ENCODE measurements at regions not wholly inside any gene's neighbourhood (a gene's known extent, or its start where the extent isn't known, plus 50 kb on each side); places are given as distances from the start of the nearest gene placed in this dataset.
"Not testable (repeated sequence)": the region's sequence is repeated elsewhere in the genome, so short reads cannot be mapped to it uniquely, and the experiment has no call there.

DNA sequence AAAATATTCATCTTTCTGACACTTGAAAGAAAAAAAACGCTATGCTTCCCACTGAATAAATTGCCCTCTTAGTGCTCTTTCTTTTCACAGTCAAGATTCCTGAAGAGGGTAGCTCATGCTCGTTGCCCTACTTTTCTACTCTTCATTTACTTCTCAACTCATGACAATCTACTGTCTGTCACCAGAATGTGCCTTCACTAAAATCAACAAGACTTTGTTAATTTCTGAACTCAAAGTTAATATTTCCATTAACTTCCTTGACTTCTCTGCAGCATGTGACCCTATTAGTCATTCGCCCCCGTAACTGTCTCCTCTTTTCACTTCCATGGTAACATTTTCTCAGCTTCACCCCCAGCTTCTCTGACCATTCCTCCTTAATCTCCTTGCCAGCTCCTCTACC lies 98.9 kb upstream of the MAPRE2 start:
- DNase-seq = no peak

DNA sequence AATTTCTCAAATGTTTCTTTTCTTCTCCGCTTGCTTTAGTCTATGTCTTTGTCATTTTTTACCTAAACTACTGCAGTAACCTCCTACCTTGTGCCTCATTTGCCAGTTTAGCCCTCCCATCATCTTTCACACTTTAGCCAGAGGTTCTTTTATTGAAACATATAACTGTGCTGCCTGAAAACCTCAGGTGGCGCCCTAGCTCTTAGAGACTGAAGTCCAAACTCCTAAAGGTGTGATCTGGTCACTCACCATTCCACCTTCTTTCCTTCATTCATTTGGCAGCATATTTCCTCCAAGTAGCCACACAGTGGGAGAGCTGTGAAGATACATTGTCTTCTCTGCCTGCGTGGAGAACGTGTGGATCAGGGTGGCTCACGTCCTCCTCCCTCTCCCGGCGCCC lies 98.2 kb upstream of the MAPRE2 start:
- DNase-seq = no peak

- DNase-seq = no peak
Observed at GRCh38 chr18:34943587-34943986, 97.6 kb upstream of the MAPRE2 start.

DNA sequence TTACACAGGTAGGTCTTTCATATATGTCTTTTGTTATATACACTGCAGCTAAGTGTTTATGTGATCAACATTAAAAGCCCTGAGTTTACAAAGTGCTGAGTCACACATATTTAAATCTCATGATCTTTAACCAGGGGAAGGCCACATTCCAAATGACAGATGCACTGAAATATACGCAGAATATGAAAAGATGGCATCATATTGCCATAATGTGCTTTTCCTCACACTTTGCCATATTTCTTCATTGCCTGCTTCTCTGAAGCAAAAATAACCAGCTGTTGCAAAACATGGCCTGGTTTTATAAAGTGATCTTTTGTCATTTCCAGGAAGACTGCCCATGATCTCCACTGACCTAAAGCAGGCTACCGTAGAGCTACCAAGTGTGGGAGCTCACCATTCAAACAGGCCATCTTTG lies 93.5 kb upstream of the MAPRE2 start:
- no peak for DNase-seq

DNA sequence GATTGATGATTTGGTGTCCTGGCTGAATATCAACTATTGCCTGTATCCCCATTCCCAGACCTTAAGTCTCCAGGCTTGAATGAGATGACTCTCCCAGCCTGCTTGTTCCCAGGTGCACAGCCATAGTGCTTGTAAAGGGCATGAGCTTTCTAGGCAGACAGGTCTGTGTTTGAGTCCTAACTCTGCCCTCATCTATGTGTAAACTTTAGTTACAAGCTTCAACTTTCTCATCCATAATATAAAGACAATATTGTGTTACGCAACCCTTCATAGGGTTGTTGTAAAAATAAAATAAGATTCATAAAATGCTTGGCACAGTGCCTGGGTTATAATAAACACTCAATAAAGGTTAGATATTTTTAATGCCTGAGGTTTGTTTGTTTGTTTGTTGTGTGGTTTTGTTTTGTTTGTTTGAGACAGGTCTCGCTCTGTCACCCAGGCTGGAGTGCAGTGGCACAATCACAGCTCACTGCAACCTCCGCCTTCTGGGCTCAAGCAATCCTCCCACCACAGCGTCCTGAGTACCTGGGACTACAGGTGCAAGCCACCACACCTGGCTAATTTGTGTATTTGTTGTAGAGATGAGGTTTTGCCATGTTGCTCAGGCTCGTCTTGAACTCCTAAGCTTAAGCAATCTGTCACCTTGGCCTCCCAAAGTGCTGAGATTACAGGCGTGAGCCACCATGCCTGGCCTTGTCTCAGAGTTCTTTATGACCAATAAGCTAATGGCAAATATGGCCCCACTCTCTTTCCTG lies 89.4 kb upstream of the MAPRE2 start:
- DNase-seq = no peak

- no peak for DNase-seq
Observed at GRCh38 chr18:34953212-34953611, 88.0 kb upstream of the MAPRE2 start.

DNA sequence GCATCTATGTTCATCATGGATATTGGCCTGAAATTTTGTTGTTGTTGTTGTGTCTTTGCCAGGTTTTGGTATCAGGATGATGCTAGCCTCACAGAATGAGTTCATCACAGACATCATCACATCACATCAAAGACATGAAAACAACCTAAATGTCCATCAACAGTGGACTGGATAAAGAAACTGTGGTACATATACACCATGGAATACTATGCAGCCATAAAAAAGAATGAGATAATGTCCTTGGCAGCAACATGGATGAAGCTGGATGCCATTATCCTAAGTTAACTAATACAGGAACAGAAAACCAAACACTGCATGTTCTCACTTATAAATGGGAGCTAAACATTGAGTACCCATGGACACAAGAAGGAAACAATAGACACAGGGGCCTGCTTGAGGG lies 85.7 kb upstream of the MAPRE2 start:
- not testable (repeated sequence) for DNase-seq

- DNase-seq = no peak
Observed at GRCh38 chr18:34956663-34957062, 84.5 kb upstream of the MAPRE2 start.

DNA sequence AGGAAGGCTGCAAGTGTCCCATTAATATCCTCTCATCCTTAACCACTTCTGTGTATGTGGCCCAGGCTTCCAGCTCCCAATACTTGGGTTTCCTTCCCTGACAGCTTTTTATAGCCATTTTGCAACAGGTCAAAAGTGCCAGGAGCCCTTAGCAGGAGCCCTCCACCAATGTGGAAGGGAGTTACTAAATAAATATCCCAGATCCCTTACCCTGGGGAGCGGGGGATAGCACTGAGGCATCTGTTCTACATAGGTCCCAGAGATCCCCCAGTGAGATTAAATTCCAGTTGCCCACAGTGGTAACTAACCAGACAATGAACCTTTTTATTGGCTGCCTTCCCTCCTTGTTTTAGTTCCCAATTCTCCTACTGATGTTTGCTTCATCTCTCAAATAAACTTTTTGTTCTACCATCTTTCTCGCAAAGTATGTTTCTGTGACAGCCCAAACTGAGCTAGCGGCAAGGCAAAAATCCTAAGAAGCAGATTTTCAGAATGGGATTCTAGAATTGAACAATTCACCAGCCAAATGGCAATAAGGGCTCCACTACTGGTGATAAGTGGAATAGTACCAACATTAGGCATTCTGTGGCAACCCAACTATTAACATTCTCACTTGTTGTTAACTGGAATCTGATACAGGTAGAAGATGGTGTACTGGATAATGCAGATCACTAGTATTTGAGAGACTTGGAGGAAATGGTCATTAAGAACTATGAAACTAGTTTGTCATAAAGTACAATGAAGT lies 83.9 kb upstream of the MAPRE2 start:
- no peak for DNase-seq

DNA sequence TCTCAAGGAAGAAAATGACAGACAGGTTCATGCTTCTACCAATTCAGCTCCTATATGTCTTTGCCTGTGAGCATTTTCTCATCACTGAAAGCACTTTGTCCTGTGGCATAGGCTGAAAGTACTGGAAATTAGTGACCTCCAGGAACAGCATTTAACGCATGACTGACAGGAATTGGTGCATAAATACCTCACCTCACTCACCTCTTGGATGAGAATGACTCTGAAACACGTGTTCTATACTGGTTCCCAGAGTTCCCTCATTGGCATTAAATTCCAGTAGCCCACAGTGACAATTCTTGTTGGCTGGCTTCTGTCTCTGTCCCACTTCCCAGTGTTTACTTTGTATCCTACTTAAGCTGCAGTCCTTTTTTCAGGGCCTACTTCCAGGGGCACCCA lies 83.4 kb upstream of the MAPRE2 start:
- DNase-seq = no peak

- DNase-seq = no peak
Observed at GRCh38 chr18:34959211-34959829, 81.9 kb upstream of the MAPRE2 start.

GRCh38 chr18:34959989-34960388 lies 81.2 kb upstream of the MAPRE2 start:
- DNase-seq = no peak

DNA sequence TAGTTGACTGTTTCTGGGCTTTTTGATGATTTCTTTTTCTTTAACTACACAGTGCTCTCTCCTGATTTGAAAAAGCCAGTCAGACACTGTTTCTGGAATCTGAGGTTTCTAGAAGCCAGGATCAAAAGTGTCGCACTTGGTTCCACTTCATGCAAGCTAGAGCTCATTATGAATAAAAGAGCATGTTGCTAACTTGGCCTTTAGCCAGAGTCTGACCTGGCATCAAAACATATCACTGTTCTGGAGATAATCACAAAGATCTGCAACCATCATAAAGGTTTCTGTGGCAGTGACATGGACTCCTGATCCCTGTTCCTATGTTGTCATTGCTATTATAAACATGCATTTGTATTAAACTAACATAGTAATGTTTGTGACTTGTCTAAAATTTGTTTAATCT lies 76.1 kb upstream of the MAPRE2 start:
- no peak for DNase-seq

- DNase-seq = no peak
Observed at GRCh38 chr18:34965566-34965965, 75.6 kb upstream of the MAPRE2 start.

- no peak for DNase-seq
Observed at GRCh38 chr18:34970106-34970505, 71.1 kb upstream of the MAPRE2 start.

GRCh38 chr18:34971313-34971712 lies 69.9 kb upstream of the MAPRE2 start:
- no peak for DNase-seq

- DNase-seq = no peak
Observed at GRCh38 chr18:34972765-34973414, 68.3 kb upstream of the MAPRE2 start.

- no peak for DNase-seq
Observed at GRCh38 chr18:34976123-34976522, 65.1 kb upstream of the MAPRE2 start.

DNA sequence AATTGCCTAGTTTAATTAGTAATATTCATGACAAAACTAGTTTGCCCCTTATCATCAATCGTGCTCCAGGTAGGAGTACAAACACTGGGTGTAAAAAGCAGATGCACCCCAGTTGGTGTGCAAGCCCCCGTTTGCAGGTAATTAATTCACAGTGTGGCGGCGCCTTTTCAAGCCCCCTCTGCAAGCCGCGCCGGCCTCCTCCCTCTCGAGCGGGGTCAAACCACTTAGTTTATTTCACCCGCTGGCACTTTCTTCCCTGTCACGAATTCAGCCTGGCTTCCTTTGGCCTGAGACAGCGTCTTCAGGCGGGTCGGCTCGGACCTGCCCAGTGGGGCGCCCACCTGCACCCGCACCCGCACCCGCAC lies 64.7 kb upstream of the MAPRE2 start:
- DNase-seq = no peak

DNA sequence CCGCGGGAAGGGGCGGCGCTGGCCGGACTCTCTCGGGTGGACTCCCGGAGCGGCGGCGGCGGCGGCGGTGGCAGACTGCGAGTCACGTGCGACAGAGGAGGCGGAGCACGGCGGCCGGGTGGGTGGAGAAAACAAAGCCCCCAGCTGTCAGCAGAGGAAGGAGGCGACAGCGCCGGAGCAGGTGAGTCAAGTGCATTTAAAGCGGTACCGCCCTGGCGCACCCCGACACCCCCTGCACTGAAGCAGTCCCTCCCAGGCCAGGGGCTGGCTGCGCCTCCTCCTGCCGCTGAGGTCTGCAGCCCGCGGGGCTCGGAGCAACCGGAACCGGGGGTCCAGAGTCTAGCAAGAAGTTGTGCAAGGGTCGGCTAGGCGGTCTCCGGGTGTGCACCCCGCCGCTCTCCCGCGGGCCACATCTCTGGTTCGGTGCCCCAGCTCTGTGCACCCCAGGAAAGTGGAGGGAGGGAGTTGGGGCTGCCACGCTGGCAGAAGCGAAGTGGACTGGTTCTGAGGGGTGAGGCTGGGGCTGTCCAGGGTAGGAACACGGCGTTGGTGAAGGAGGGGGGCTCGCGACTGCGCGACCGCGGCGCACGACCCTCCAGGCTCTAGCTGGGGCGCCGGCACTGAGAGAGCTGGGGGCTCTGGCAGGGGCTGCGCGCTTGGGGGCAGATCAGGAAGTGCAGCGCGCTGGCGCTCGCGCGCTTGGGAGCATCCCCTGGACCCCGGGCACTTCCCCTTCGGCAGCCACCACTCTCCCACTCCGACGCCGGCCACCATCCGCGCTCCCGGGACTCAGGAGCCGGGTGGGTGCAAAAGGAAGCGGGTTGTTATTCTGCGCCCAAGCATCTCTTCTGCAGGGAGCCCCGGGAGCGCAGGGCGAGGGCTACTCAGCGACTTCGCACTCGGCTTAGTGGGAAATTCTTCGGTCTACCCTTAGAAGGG lies 64.0 kb upstream of the MAPRE2 start:
- DNase-seq = peak; percentile 68

GRCh38 chr18:34977838-34978532 lies 63.2 kb upstream of the MAPRE2 start:
- peak; percentile 6 for DNase-seq

GRCh38 chr18:34978533-34978893 lies 62.7 kb upstream of the MAPRE2 start:
- no peak for DNase-seq
